ENCODE measurements at regions not wholly inside any gene's neighbourhood (a gene's known extent, or its start where the extent isn't known, plus 50 kb on each side); places are given as distances from the start of the nearest gene placed in this dataset.

DNA sequence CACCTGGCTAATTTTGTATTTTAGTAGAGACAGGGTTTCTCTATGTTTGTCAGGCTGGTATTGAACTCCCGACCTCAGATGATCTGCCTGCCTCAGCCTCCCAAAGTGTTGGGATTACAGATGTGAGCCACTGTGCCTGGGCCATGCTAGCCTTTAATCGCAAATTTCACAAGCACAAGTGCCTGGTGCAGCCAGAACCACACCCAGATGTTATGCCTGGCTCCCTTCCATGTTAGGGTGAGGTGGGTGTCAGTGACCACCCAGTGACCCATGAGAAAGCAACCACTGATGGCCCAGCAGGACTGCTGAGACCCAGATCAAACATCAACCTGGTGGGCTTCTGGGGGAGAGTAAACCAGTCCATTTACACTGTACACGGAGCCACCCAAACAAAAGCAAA is 241.9 kb downstream of the CDH11 start:
- no peak for DNase-seq (ENCODE audit: low spot score in 2 of 2, unreplicated experiment in 2 of 2)
- Mint-ChIP-seq H3K27ac (no peak overlapping the region), H3K4me3 (no peak overlapping the region), H3K9me3 (peaks cover 21% of the 10 kb centered on the region), H3K36me3 (no peaks in the 10 kb centered on the region), H3K27me3 (ENCODE audit: low read depth) (peaks cover 2% of the 10 kb centered on the region), H3K4me1 (no peaks in the 10 kb centered on the region)
- TF ChIP-seq, protein P1, sequence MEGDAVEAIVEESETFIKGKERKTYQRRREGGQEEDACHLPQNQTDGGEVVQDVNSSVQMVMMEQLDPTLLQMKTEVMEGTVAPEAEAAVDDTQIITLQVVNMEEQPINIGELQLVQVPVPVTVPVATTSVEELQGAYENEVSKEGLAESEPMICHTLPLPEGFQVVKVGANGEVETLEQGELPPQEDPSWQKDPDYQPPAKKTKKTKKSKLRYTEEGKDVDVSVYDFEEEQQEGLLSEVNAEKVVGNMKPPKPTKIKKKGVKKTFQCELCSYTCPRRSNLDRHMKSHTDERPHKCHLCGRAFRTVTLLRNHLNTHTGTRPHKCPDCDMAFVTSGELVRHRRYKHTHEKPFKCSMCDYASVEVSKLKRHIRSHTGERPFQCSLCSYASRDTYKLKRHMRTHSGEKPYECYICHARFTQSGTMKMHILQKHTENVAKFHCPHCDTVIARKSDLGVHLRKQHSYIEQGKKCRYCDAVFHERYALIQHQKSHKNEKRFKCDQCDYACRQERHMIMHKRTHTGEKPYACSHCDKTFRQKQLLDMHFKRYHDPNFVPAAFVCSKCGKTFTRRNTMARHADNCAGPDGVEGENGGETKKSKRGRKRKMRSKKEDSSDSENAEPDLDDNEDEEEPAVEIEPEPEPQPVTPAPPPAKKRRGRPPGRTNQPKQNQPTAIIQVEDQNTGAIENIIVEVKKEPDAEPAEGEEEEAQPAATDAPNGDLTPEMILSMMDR (IDR thresholded peaks at IDR 0.05; ENCODE audit: unreplicated experiment) = no peak

DNA sequence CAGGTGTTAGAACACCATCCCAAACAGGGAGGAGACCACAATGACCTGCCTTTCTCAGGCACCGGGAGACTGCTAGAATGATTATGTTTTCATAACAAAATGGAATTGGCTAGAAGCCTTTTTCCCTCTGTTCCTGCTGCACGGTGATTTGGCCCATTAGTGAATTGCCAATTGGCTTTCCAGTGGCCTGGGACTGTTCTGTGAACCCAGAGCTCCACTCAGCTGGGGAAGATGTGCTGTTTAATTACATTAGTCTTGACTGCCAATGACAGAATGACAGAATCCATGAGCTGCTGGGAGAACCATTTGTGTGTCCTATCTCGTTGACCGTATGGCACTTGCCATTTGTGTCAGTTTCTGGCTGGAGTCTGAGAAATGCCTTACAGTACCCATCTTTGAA is 242.9 kb downstream of the CDH11 start:
- no peak for DNase-seq (ENCODE audit: low spot score in 2 of 2, unreplicated experiment in 2 of 2)
- TF ChIP-seq, protein P1 (IDR thresholded peaks at IDR 0.05; ENCODE audit: unreplicated experiment) = no peak
- H3K27ac Mint-ChIP-seq = no peak overlapping the region
- H3K4me1 Mint-ChIP-seq = no peaks in the 10 kb centered on the region
- H3K4me3 Mint-ChIP-seq = no peak overlapping the region
- peaks cover 2% of the 10 kb centered on the region for H3K27me3 Mint-ChIP-seq (ENCODE audit: low read depth)
- H3K9me3 Mint-ChIP-seq = peaks cover 17% of the 10 kb centered on the region
- no peaks in the 10 kb centered on the region for H3K36me3 Mint-ChIP-seq

DNA sequence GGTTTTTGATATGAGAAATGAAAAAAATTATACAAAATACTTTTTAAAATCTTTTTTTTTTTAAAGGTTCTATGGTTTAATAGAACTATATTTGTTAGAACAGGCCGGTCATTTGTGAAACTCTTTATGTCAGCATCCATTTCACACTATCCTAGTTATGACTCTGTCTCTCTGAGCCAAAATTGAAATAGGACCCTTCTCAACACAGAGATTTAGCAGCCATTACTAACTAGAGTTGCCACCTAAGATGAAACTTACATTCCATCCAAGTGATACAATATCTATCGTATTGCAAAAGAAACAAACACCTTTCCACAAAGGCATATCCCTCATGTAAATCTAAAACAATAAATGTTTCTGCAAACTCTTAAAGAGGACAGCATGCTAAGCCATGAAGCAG is 249.8 kb downstream of the CDH11 start:
- no peak overlapping the region for H3K27ac Mint-ChIP-seq
- DNase-seq (ENCODE audit: low spot score in 2 of 2, unreplicated experiment in 2 of 2) = no peak
- H3K9me3 Mint-ChIP-seq = peaks cover 9% of the 10 kb centered on the region
- TF ChIP-seq, protein P1 (IDR thresholded peaks at IDR 0.05; ENCODE audit: unreplicated experiment) = no peak
- H3K4me1 Mint-ChIP-seq = peaks cover 2% of the 10 kb centered on the region
- no peaks in the 10 kb centered on the region for H3K36me3 Mint-ChIP-seq
- H3K27me3 Mint-ChIP-seq (ENCODE audit: low read depth) = peaks cover 13% of the 10 kb centered on the region
- no peak overlapping the region for H3K4me3 Mint-ChIP-seq

DNA sequence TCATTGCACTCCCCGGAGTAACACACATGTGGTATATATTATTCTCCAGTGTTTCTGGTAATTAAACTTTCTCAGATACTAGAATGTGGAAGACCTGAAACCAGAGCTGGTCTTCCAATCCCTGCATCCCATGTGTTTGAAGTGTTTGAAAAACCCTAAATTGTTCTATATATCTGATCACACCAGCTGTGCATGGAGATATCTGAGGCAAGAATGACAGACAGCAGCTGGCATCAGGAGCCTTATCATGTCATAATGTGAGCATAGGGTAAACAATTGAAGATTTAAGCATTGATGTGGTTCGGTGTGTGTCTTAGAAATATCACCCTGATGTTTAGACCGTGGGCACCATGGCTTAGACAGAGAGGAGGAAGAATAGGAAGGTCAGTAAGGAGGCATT is 251.0 kb downstream of the CDH11 start:
- TF ChIP-seq, protein P1 (IDR thresholded peaks at IDR 0.05; ENCODE audit: unreplicated experiment) = no peak
- H3K27ac Mint-ChIP-seq = no peak overlapping the region
- H3K36me3 Mint-ChIP-seq = no peaks in the 10 kb centered on the region
- no peak overlapping the region for H3K4me3 Mint-ChIP-seq
- H3K4me1 Mint-ChIP-seq = peaks cover 2% of the 10 kb centered on the region
- DNase-seq (ENCODE audit: low spot score in 2 of 2, unreplicated experiment in 2 of 2) = no peak
- H3K27me3 Mint-ChIP-seq (ENCODE audit: low read depth) = peaks cover 12% of the 10 kb centered on the region
- H3K9me3 Mint-ChIP-seq = peaks cover 4% of the 10 kb centered on the region

DNA sequence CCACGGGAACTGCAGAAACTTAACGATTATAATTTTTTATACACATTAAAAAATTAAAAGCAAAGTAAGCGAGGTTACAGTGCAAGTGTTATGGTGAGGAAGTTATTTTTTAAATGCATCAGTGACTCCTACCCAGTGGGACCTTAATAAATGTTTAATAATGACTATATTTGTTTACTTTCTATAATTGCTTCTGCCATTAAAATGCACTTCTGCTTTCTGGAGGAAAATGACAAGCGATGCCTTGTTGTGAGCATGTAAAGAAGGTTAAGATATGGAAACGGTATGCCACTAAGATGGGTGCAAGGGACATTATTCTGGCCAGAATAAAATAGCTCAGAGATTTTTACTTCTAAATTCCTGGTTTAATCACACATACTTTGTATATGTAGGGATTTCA is 252.1 kb downstream of the CDH11 start:
- TF ChIP-seq, protein P1 (IDR thresholded peaks at IDR 0.05; ENCODE audit: unreplicated experiment) = no peak
- H3K4me1 Mint-ChIP-seq = peaks cover 2% of the 10 kb centered on the region
- no peak overlapping the region for H3K4me3 Mint-ChIP-seq
- H3K27ac Mint-ChIP-seq = no peak overlapping the region
- peaks cover 4% of the 10 kb centered on the region for H3K9me3 Mint-ChIP-seq
- no peaks in the 10 kb centered on the region for H3K36me3 Mint-ChIP-seq
- peaks cover 12% of the 10 kb centered on the region for H3K27me3 Mint-ChIP-seq (ENCODE audit: low read depth)
- DNase-seq (ENCODE audit: low spot score in 2 of 2, unreplicated experiment in 2 of 2) = no peak

DNA sequence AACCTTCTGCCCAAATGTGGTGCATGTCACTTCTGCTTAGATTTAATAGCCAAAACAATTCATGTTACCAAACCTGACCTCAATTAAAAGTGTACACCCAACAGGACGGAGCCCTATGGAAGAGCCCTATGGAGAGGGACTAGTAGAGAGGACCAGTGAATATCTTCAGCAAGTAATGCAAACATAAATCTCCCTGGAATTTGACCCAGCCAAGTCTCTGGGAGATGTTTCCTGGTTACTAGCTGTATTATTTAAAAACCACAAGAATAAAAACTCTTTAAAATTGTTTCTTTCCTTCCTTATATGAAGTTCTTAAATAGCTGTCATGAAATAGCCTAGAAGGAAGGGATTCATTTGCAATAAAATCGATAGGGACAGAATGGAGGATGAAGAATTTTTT is 255.8 kb downstream of the CDH11 start:
- TF ChIP-seq, protein P1 (IDR thresholded peaks at IDR 0.05; ENCODE audit: unreplicated experiment) = no peak
- Mint-ChIP-seq H3K9me3 (peaks cover 4% of the 10 kb centered on the region), H3K4me1 (peaks cover 13% of the 10 kb centered on the region), H3K36me3 (no peaks in the 10 kb centered on the region), H3K27ac (no peak overlapping the region), H3K27me3 (ENCODE audit: low read depth) (peaks cover 12% of the 10 kb centered on the region), H3K4me3 (no peak overlapping the region)
- no peak for DNase-seq (ENCODE audit: low spot score in 2 of 2, unreplicated experiment in 2 of 2)

All from mesothelial cell of epicardium (in vitro differentiated cells).